ENCODE measurements at regions not wholly inside any gene's neighbourhood (a gene's known extent, or its start where the extent isn't known, plus 50 kb on each side); places are given as distances from the start of the nearest gene placed in this dataset.
A peak's percentile ranks its signal among the peaks of the same experiment; 100 is the strongest.

- peak; percentile 43 to 68 for DNase-seq (ENCODE audit: low read depth in 2 of 2)
- TF ChIP-seq CTCF (IDR thresholded peaks at IDR 0.05; ENCODE audit: low read depth, low read length): peak; percentile 70
- H3K4me3 ChIP-seq (replicated peaks in 1 of 2; ENCODE audit: low read depth in 2 of 2, low read length in 2 of 2): no peak overlapping the region
Observed at GRCh38 chr3:94234177-94234788, 171.4 kb downstream of the NSUN3 start.

- no peak for TF ChIP-seq CTCF (IDR thresholded peaks at IDR 0.05; ENCODE audit: low read depth, low read length)
- DNase-seq (ENCODE audit: low read depth in 2 of 2): no peak
- no peak overlapping the region for H3K4me3 ChIP-seq (replicated peaks in 1 of 2; ENCODE audit: low read depth in 2 of 2, low read length in 2 of 2)
Observed at GRCh38 chr3:94241986-94242385, 179.1 kb downstream of the NSUN3 start.

GRCh38 chr3:94246171-94246570 lies 183.3 kb downstream of the NSUN3 start:
- no peak overlapping the region for H3K4me3 ChIP-seq (replicated peaks in 1 of 2; ENCODE audit: low read depth in 2 of 2, low read length in 2 of 2)
- TF ChIP-seq CTCF (IDR thresholded peaks at IDR 0.05; ENCODE audit: low read depth, low read length): no peak
- peak; percentile 7 to 59 for DNase-seq (ENCODE audit: low read depth in 2 of 2)

GRCh38 chr3:94248042-94248441 lies 185.2 kb downstream of the NSUN3 start:
- no peak overlapping the region for H3K4me3 ChIP-seq (replicated peaks in 1 of 2; ENCODE audit: low read depth in 2 of 2, low read length in 2 of 2)
- no peak for TF ChIP-seq CTCF (IDR thresholded peaks at IDR 0.05; ENCODE audit: low read depth, low read length)

GRCh38 chr3:94249491-94250079 lies 186.7 kb downstream of the NSUN3 start:
- H3K4me3 ChIP-seq (replicated peaks in 1 of 2; ENCODE audit: low read depth in 2 of 2, low read length in 2 of 2): no peak overlapping the region
- DNase-seq (ENCODE audit: low read depth in 2 of 2): peak; percentile 74 to 78
- peak; percentile 82 for TF ChIP-seq CTCF (IDR thresholded peaks at IDR 0.05; ENCODE audit: low read depth, low read length)

More at GRCh38 chr3:94248042-94248441, 185.2 kb downstream of the NSUN3 start:
- no peak for DNase-seq (ENCODE audit: low read depth in 2 of 2)

GRCh38 chr3:94251566-94251965 lies 188.7 kb downstream of the NSUN3 start:
- no peak overlapping the region for H3K4me3 ChIP-seq (replicated peaks in 1 of 2; ENCODE audit: low read depth in 2 of 2, low read length in 2 of 2)
- DNase-seq (ENCODE audit: low read depth in 2 of 2): no peak
- TF ChIP-seq CTCF (IDR thresholded peaks at IDR 0.05; ENCODE audit: low read depth, low read length): no peak

Data from cardiac fibroblast (primary cell).